GM18909 (cell line): ENCODE measurements at regions not wholly inside any gene's neighbourhood (a gene's known extent, or its start where the extent isn't known, plus 50 kb on each side); places are given as distances from the start of the nearest gene placed in this dataset.

Experiments
- ATAC-seq: cut with Tn5 transposase; IDR thresholded peaks from one replicate; pipeline ENCODE4 v1.9.1; 2021; ENCODE audit warnings: mild to moderate bottlenecking; ENCODE audit not compliant: unreplicated experiment, poor library complexity

DNA sequence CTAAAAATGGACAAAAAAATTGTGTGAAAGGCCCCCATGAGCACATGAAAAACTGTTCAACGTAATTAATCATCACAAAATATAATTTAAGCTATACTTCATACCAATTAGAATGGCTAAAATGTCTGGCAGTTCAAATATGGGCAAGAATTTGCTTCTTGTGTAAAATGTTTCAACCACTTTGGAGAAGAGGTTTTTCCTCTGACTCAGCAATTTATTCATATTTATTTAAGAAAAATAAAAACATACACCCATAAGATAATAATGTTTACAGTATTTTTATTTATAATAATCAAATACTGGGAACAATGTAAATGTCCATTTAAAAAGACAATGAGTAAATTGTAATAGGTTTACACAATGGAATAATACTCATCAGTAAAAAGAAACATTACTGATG is 395.1 kb upstream of the KHDRBS2 start:
- ATAC-seq, result no peak

DNA sequence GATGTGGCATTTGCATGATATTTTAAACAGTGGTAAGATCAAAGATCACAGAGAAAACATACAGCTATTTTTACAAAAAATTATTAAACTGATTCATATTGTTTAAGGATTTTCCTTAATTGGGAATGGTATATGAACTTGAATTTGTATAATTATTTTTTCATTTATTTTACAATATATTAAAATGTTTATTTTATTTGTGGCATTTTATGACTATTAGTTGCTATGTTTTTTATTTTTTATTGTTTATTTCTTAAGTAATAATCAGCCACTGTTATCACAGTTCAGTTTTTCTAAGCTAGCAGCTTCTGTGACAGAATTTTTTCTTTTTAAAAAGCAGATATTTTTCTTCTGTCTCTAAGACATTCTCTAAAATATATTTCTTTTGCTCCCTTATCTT is 387.0 kb upstream of the KHDRBS2 start:
- no peak for ATAC-seq

- ATAC-seq, result no peak
These were observed 384.6 kb upstream of the KHDRBS2 start for GRCh38 chr6:62670490-62671223.

DNA sequence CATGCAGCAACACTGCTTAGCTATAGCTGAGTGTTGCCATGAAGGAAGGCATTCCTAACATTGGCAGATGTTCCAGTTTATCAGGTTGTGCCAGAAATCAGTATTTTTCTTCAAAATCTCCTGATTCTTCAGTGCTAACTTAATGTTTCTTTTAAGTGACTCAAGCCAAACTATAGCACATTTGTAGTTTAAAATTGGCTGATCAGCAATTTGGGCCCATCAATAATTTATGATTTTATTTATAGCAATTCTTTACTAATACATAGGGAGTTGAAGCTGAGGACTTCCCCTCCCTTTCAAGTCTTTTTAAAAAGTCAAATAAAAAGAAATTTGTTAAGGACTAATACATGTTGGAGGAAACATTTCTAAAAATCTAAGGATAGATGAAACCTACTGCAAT is 383.8 kb upstream of the KHDRBS2 start:
- ATAC-seq, result no peak

DNA sequence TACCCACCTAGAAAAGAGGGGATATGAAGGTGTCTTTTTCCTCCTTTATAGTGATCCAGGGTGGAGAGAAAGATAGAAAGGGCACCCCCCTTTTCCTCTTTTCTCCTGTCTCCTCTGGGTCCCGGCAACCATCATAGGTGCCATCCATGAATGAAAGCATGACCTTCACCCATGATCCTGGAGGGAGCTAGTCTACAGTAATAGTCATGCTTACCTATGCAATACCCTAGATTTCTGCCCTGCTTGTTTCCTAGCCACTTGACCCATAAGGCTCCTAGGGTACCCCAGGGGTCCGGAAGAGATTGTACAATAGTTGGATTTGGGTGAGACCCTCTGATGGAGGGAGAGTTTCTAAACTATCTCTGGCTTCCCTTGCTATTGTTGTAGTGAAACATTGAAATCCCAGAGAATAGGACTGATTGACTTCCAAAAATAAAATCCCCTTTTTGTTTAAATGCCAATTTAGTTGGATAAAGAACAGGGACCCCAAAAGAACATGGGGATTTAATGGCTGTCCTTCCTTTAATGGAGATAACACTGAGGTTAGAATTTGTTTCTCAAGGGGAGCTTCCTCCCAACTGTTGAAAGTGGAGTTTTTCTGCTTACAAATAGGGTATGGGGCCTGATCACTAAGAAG is 366.8 kb upstream of the KHDRBS2 start:
- ATAC-seq, result no peak

DNA sequence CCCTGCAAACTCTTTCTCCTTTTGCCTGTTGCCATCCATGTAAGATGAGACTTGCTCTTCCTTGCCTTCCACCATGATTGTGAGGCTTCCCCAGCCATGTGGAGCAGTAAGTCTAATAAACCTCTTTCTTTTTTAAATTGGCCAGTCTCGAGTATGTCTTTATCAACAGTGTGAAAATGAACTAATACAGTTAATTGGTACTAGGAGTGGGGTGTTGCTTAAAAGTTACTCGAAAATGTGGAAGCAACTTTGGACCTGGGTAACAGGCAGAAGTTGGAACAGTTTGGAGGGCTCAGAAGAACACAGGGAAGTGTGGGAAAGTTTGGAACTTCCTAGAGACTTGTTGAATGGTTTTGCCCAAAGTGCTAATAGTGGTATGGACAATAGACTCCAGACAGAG is 359.2 kb upstream of the KHDRBS2 start:
- no peak for ATAC-seq

DNA sequence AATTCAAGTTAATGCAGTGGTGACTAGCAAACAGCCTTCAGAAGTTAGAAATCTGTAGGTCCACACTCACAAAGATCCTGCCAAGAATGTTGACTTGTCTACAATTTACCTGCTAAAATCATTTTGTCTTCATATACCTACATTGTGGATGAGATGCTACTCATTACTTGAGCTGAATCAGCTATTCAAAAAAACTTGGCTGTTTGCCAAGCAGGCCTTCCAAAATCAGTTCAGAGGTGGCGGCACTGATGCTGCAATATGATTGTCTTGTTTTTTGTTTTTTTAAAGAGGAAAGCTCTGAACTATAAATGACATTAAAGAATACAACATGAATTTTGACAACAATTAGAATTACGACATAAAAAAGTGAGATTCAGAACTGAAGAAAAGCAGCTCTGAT is 354.7 kb upstream of the KHDRBS2 start:
- ATAC-seq, result no peak

GRCh38 chr6:62626661-62627060 is 340.6 kb upstream of the KHDRBS2 start:
- ATAC-seq, result no peak

- ATAC-seq, result no peak
These were observed 338.0 kb upstream of the KHDRBS2 start for GRCh38 chr6:62623846-62624532.

- no peak for ATAC-seq
These were observed 329.5 kb upstream of the KHDRBS2 start for GRCh38 chr6:62615366-62616015.

- no peak for ATAC-seq
These were observed 328.4 kb upstream of the KHDRBS2 start for GRCh38 chr6:62614442-62614841.

DNA sequence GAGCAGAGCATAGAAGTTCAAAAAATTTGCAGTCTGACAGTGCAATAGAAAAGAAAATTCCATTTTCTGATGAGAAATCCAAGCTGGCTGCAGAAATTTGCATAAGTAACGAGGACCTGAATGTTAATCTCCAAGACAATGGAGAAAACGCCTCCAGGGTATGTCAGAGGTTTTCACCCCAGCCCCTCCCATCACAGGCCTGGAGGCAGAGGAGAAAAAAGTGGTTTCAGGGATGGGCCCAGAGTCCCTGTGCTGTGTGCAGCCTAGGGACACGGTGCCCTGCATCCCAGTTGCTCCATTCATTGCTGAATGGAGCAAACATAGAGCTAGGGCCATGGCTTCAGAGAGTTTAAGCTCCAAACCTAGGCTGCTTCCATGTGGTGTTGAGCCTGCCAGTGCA is 327.9 kb upstream of the KHDRBS2 start:
- ATAC-seq, result no peak

DNA sequence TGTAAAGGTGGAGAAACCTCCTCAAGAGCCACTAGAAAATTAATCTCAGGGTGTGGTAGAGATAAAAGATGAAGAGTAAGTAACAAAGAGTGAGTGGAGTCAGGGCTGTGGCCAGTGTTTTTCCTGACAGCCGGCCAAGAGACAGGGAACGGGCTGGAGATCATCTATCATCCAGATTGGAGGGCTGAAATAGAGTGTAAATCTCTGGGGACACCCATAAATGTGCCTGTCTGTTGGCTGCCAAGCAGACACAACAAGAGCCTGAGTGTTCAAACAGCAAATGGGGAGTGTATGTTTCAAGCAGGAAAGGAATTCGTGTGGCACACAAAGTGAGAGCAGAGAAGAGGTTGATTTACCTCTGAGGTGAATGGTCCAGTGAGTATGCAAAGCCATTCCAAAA is 326.4 kb upstream of the KHDRBS2 start:
- ATAC-seq, result no peak

- ATAC-seq, result no peak
These were observed 284.3 kb upstream of the KHDRBS2 start for GRCh38 chr6:62570372-62570771.

DNA sequence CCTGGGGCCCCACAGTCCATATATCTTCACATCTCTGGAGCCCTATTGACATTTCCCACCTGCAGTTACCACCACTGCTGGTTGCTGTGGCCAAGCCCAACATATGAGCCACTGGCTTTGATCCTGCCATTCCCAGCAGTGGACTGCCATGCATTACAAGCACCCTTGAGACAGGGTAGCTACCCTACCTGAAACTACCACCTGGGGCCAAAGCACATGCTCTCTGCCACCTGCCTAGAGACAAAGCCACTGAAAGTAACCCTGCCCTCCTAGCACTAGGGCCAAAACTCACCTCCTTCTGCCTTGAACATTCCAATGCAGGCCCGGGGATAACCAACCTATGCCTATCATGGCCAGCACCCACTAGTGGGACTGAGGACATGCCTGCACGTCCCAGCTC is 255.5 kb upstream of the KHDRBS2 start:
- no peak for ATAC-seq

DNA sequence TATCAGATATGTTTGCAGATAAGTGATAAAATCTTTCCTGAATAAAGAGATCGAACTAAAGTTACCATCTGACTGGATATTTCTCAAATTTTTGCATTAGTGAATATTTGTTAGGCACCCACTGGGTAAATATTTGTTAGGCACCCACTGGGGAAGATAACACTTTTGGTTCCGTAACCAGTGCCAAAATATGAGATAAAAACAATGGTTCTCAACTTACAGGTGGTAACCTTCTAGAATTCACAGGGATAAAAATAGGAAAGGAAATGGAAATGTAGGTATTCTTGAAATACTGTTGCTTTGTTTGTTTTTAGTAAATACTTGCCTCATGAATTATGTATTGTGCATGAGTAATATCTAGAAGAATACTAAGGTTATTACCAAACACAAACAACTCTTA is 245.0 kb upstream of the KHDRBS2 start:
- ATAC-seq, result no peak

DNA sequence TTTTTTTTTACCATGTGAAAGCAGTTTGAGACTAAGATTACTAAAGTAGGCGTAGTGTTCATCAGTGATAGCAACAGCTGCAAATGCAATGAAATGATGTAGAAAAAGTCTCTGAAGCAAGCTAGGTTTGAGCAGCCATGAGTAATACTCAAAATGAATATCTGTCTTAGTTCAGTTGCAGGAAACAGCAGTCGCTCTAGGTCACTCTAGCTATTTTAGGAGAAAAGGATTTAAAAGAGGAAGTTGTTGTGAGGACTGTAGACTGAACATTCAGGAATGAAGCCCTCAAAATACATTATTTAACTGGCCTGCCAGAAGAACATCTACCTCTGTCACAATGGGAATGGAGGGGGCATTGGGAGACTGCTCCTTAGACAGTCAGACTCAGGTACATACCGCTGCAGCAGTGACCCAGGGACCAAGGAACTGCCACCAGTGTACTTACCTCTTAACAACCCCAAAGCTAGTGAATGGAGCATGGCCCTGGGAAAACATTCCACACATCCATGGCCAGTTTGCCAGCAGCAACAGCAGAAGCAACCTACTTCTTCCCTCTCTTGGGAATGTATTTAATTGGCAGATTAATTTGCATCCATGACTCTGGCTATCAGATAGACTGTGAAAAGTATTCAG is 243.0 kb upstream of the KHDRBS2 start:
- ATAC-seq, result no peak

DNA sequence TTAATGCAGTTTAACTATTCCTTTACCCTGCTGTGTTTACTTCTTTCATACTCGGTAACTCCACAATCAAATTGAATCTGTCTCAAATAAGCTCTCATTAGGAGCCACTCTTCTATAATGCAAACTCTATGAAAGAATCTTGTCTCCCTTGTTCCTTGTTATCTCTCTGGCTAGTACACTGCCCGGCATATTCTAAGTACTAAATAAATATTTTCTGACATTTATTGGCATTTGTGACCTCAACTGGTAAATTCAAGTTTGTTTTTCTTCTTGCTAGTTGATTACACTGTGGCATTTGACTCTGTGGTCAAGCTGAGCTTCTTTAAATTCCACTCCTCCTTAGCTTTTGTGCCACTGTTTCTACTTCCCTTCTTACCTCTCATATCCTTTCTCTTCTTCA is 237.6 kb upstream of the KHDRBS2 start:
- no peak for ATAC-seq

GRCh38 chr6:62519574-62519973 is 233.5 kb upstream of the KHDRBS2 start:
- no peak for ATAC-seq

- ATAC-seq, result no peak
These were observed 230.5 kb upstream of the KHDRBS2 start for GRCh38 chr6:62516291-62517141.
